ENCODE measurements at regions not wholly inside any gene's neighbourhood (a gene's known extent, or its start where the extent isn't known, plus 50 kb on each side); places are given as distances from the start of the nearest gene placed in this dataset.

GRCh38 chr11:13184295-13184794 lies 93.2 kb upstream of the BMAL1 start:
- no peak overlapping the region for H3K9ac ChIP-seq
- ChIA-PET CTCF (interaction anchor here (0.6 to 5.0 kb wide), 30 partner anchors 10 to 986 kb away, joined by 3 to 75 read pairs (median 5); no protein-coding TSS in a partner anchor), POLR2A (no interaction called here)
- H3F3A ChIP-seq (replicated peaks; ENCODE audit: insufficient read depth) = peaks cover 3% of the 10 kb centered on the region
- no peak overlapping the region for H2AFZ ChIP-seq (ENCODE audit: low read depth)
- H3K9me3 ChIP-seq = peaks cover 4% of the 10 kb centered on the region; the same call in 1 of the 2 replicates
- no peaks in the 10 kb centered on the region for H4K20me1 ChIP-seq (ENCODE audit: insufficient read depth)
- no peaks in the 10 kb centered on the region for H3K9me2 ChIP-seq
- 61% methylated on average over 8 of the region's 9 CpGs for WGBS (ENCODE audit: low lambda C conversion rate)
- H3K27me3 ChIP-seq (ENCODE audit: insufficient read depth) = no peaks in the 10 kb centered on the region
- no peak overlapping the region for H3K4me2 ChIP-seq
- no peaks in the 10 kb centered on the region for H3K36me3 ChIP-seq (replicated peaks in 1 of 2; ENCODE audit: control insufficient read depth in 1 of 2, insufficient read depth in 2 of 2, low read length in 1 of 2)
- no peak overlapping the region for H3K27ac ChIP-seq (ENCODE audit: low read depth in 2 of 2, low read length in 1 of 2)
- no peak for TF ChIP-seq SMC3 (IDR thresholded peaks at IDR 0.05; ENCODE audit: low read depth, low read length)
- no peak for TF ChIP-seq SIN3A (IDR thresholded peaks at IDR 0.05; ENCODE audit: borderline replicate concordance, low read depth, low read length)
- TF ChIP-seq REST (IDR thresholded peaks at IDR 0.05; ENCODE audit: low read depth, low read length) = no peak
- no peak for TF ChIP-seq USF2 (IDR thresholded peaks at IDR 0.05; ENCODE audit: borderline replicate concordance, low read depth, low read length)
- no peak for TF ChIP-seq YY1 (IDR thresholded peaks at IDR 0.05; ENCODE audit: low read depth)
- no peak for TF ChIP-seq EZH2phosphoT487 (IDR thresholded peaks at IDR 0.05; ENCODE audit: borderline replicate concordance, low read depth)
- no peak for TF ChIP-seq MAX (IDR thresholded peaks at IDR 0.05; ENCODE audit: low read depth)
- no peak for TF ChIP-seq FOXJ3 (CRISPR knock-in tag; IDR thresholded peaks at IDR 0.05)
- TF ChIP-seq TAF1 (IDR thresholded peaks at IDR 0.05; ENCODE audit: borderline replicate concordance, low read depth, low read length) = no peak
- no peak for TF ChIP-seq ELF1 (IDR thresholded peaks at IDR 0.05)
- no peak for TF ChIP-seq RCOR1 (IDR thresholded peaks at IDR 0.05; ENCODE audit: low read length)
- TF ChIP-seq IRF3 (IDR thresholded peaks at IDR 0.05; ENCODE audit: low read depth, low read length) = no peak
- TF ChIP-seq NFIC (IDR thresholded peaks at IDR 0.05; ENCODE audit: borderline replicate concordance) = no peak
- TF ChIP-seq NRF1 (IDR thresholded peaks at IDR 0.05; ENCODE audit: low read depth, low read length) = no peak
- TF ChIP-seq PBX3 (IDR thresholded peaks at IDR 0.05) = no peak
- no peak for TF ChIP-seq MXI1 (IDR thresholded peaks at IDR 0.05; ENCODE audit: low read depth, low read length)
- no peaks in the 10 kb centered on the region for H3K79me2 ChIP-seq (ENCODE audit: insufficient read depth)
- no peak for DNase-seq
- H3K4me3 ChIP-seq (ENCODE audit: low read depth in 2 of 2, low read length in 1 of 2) = no peak overlapping the region
- no peaks in the 10 kb centered on the region; a peak in 1 of 4 replicates for H3K4me1 ChIP-seq (ENCODE audit: control insufficient read depth in 1 of 2, insufficient read depth in 2 of 2, low read depth in 1 of 2, low read length in 1 of 2)

Measured in SK-N-SH (cell line).